EL (cell line): ENCODE measurements at regions not wholly inside any gene's neighbourhood (a gene's known extent, or its start where the extent isn't known, plus 50 kb on each side); places are given as distances from the start of the nearest gene placed in this dataset.
"Not testable (repeated sequence)": the region's sequence is repeated elsewhere in the genome, so short reads cannot be mapped to it uniquely, and the experiment has no call there.

Experiments used
- DNase-seq: peaks from one replicate; pipeline ENCODE4 v3.0.0-alpha.2; 2016

GRCh38 chr1:213484333-213484732, 433.3 kb downstream of the RPS6KC1 start:
- no peak for DNase-seq

- no peak for DNase-seq
Measured at GRCh38 chr1:213484758-213485157, 433.7 kb downstream of the RPS6KC1 start.

GRCh38 chr1:213486488-213486887, 435.4 kb downstream of the RPS6KC1 start:
- no peak for DNase-seq

GRCh38 chr1:213491468-213491867, 440.4 kb downstream of the RPS6KC1 start:
- no peak for DNase-seq

GRCh38 chr1:213492161-213493041, 441.4 kb downstream of the RPS6KC1 start:
- DNase-seq: no peak

- DNase-seq: no peak
Measured at GRCh38 chr1:213499444-213499843, 448.4 kb downstream of the RPS6KC1 start.

- no peak for DNase-seq
Measured at GRCh38 chr1:213507472-213508223, 456.6 kb downstream of the RPS6KC1 start.

GRCh38 chr1:213511173-213511572, 460.1 kb downstream of the RPS6KC1 start:
- no peak for DNase-seq

GRCh38 chr1:213512316-213512715, 461.3 kb downstream of the RPS6KC1 start:
- DNase-seq: no peak

GRCh38 chr1:213513006-213513405, 462.0 kb downstream of the RPS6KC1 start:
- no peak for DNase-seq

- DNase-seq: not testable (repeated sequence)
Measured at GRCh38 chr1:213514408-213515179, 463.6 kb downstream of the RPS6KC1 start.

- DNase-seq: no peak
Measured at GRCh38 chr1:213519098-213519497, 468.1 kb downstream of the RPS6KC1 start.

GRCh38 chr1:213521206-213521605, 466.6 kb upstream of the PROX1 start:
- no peak for DNase-seq

GRCh38 chr1:213523781-213524398, 463.9 kb upstream of the PROX1 start:
- no peak for DNase-seq

- no peak for DNase-seq
Measured at GRCh38 chr1:213526306-213526705, 461.5 kb upstream of the PROX1 start.

- DNase-seq: no peak
Measured at GRCh38 chr1:213530611-213531320, 457.0 kb upstream of the PROX1 start.

GRCh38 chr1:213531369-213532310, 456.1 kb upstream of the PROX1 start:
- no peak for DNase-seq

GRCh38 chr1:213533125-213533524, 454.6 kb upstream of the PROX1 start:
- no peak for DNase-seq

- no peak for DNase-seq
Measured at GRCh38 chr1:213535679-213536078, 452.1 kb upstream of the PROX1 start.

GRCh38 chr1:213538251-213538650, 449.5 kb upstream of the PROX1 start:
- no peak for DNase-seq

GRCh38 chr1:213539464-213539863, 448.3 kb upstream of the PROX1 start:
- DNase-seq: no peak
